ENCODE measurements at regions not wholly inside any gene's neighbourhood (a gene's known extent, or its start where the extent isn't known, plus 50 kb on each side); places are given as distances from the start of the nearest gene placed in this dataset.

DNA sequence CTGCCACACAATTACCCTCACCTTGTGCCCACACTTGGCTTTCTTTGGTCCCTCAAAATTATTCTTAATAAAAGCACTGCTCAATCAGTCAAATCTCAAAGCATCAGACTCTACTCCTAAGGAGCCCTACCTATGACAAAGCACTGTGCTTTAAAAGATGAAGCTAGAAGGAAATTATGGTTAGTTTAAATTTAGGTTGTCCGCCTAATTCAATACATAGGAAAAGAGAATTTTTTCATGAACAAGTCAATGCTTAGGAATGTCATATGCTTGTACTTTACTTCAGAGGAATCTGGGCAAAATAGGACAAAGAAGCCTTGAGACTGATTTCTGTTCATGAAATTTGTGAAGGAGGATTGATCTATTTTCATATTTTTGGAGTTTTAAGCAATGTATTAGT is 726.4 kb upstream of the CDH2 start:
- FAIRE-seq = no peak

DNA sequence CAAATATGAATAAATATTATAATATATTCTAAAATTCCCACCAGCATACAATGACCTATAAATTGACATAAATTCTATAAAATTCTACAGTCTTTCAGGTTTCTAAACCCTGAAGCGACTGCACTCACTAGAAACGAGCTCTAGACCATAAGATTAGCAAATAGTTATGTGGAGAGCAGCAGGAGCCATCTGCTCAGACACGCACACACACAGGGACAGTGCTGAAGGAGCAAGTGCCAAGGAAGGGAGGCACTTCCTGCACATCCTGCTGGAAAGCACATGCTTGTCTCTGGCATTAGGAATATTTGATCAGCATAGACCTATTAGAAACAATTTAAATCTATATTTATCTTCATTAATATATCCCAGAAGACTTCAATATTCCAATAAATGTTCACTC is 713.9 kb upstream of the CDH2 start:
- no peak for FAIRE-seq

DNA sequence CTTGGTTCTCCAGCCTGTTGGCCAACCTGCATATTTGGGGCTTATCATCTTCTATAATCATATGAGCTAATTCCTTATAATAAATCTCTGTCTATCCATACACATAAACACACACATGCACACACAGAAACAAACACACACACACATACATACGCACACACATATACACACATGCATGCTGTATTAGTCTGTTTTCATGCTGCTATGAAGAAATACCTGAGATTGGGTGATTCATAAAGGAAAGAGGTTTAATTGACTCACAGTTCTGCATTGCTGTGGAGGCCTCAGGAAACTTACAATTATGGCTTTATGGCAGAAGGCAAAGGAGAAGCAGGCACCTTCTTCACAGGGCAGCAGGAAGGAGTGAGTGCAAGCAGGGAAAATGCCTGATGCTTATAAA is 707.4 kb upstream of the CDH2 start:
- FAIRE-seq = no peak

DNA sequence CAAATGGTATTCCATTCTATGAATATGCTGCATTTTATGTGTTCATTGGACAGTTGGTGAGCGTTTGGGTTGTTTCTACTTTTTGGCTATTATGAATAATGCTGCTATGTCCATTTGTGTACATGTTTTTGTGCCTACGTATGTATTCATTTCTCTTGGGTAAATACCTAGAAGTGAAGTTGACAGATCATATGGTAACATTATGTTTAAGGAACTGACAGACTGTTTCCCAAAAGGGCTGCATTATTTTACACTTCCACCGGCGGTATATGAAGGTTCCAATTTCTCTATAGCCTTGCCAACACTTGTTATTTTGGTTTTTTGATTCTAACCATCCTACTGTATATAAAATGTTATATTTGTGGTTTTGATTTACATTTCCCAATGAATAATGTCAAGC is 703.9 kb upstream of the CDH2 start:
- FAIRE-seq = no peak

DNA sequence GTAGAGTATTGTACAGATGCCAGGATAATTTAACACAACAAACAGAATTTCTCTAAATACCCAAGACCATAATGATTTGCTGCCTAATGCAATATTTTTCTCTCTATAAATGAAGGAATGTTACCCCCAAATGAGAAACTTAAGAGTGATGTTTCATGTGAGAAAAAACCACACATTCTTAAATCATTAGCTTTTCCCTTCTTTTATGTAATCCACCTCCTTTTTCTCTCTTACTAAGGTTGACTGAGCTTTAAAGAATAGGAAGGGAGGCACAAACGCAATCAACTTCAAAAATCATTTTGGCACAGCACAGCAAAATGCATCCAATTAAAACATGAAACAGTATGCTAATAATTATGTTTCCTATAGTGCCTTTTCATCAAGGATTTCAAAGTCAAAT is 698.1 kb upstream of the CDH2 start:
- no peak for FAIRE-seq

DNA sequence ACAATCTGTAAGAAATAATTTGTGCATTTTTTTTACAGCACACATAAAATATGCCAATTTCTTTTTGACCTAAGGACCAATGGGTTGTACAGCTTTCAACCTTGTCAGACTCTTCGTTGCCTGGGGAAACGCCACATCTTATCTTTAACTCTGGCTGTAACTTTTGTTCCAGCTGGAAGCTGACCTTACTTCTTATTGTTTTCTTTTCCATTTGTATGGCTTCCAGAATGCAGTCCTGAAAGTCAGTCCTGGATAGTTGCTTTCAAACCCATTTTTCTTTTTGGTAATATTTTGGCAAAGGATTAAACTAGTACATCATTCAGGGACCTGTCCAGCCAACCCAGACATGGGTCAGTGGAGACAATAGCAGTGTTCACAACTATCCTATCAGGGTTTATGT is 686.5 kb upstream of the CDH2 start:
- no peak for FAIRE-seq

DNA sequence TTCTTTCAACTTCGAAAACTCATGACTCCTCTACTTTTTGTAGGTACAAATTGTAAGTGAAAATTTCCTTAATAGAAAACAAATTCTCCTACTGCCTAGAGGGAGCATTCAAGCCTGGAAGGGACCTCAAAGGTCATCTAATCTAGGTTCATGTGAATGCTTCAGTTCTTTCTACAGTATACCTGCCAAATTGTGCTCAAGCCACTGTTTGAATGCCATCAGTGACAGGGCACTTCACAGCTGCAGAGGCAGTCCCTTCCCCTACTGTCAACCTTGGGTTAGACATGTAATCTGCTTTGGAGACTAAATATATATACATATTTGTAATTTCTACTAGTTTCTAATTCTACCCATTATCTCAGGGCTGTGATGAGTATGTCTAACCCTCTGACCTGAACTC is 681.3 kb upstream of the CDH2 start:
- FAIRE-seq = no peak

DNA sequence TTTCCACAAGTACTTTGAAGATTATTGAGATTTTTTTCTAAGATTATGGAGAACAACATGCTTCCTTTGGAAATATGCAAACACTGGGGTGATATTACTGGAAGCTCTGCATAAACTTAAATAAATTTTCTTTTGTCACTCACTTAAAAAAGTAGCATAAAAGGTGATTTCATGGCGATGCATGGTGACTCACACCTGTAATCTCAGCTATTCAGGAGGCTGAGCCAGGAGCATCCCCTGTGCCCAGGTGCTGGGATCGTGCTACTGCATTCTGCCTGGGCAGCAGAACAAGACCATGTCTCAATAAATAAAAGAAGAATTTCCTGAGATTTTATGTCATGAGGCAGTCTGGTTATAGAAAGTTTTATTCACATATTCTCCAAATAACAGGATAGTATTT is 679.1 kb upstream of the CDH2 start:
- no peak for FAIRE-seq

DNA sequence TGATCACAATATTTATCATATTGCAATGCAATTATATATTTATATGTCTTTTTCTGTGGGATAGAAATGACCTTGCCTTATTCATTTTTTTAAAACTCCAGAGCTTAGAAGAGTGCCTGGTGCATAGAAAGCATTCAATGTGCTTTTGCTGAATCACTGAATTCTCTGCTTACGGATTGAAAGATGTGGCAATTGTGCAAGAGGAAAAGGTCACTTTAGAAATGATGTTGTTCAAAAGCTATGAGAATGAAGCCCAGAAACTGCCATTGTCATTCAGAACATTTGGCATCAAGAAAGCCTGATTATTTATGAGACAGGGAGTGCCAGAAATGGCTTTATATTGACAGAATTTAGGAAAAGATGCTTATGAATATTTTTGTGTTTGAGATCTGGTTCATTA is 678.6 kb upstream of the CDH2 start:
- FAIRE-seq = no peak

DNA sequence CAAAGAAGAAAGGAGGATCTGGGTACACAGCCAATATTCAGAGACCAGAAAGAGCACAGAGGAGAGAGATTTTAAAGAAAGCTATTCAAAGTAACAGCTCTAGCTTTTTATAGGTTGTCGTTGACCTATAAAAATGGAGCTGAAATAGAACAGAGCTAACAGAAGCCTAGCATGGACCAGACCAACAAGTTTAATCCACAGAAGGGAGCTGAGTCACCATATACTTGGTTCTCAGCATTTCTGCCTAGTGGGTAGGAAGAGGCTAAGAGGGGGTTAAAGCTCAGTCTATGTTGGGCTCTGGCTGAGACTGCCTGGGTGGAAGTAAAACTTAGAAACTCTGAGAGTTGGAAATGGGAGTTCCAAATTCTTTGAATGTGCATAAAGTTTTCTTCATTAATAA is 678.0 kb upstream of the CDH2 start:
- no peak for FAIRE-seq

DNA sequence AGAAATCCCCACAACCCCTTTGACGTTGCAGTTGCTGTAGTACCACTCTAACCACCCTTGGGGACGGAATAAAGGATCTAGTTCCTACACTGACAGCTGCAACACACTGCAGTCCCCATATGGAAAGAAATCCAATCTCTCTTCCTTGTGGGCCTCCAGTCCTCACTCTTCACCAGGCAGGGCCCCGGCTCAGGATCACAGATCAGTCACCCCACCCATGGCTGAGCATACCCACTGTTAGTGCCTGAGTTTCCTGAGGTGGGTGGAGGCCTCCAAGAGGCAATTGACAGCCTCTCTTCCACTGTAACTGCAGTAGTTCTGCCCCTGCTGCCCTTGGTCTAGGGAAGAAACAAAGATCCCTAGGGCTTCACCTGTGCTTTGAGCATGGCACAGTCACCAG is 670.0 kb upstream of the CDH2 start:
- FAIRE-seq = no peak

DNA sequence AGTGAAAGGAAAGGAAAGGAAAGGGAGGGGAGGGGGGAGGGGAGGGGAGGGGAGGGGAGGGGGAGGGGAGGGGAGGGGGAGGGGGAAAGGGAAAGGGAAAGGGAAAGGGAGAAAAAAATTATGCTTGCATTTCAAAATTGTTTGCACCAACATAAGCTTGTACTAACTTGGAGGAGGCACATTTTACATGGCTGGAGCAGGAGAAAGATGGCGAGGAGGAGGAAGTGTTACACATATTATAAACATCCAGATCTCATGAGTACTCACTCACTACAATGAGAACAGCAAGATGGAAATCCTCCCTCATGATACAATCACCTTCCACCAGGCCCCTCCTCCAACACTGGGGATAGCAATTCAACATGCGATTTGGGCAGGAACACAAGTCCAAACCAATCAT is 660.2 kb upstream of the CDH2 start:
- FAIRE-seq = no peak

DNA sequence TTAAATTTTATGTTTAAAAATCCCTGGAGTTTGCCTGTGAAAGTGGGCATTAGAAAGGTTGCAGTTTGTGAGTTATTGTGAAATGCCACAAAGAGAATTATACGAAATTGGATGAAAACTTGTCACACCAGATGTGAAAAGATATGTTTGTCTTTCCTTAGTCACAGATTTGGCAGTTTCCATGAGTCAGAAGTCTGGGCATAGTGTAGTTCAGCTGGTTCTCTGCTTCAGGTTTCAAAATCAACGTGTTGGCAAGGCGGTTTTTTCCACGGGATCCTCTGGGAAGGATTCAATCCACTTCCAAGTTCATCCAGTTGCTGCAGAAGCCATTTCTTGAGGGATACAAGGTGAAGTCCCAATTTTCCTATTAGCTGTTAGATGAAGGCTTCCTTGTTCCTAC is 658.0 kb upstream of the CDH2 start:
- FAIRE-seq = no peak

DNA sequence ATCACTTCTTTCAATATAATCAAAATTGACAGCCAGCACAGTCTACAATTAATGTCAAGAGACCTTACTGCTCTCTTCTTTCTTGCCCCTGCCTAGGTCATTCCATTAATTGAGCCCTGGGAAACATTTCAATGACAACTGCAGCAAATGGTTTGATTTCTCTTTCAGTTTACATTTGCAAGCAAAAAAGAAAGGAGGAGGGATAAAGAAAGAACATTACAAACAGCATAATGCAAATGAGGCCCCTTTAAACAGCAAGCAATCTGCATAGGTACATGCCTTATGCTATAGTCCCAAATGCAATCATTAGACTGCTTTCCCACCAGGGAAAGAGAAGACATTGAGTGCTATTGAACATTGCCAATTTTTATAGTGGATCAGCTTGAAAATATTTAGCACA is 655.0 kb upstream of the CDH2 start:
- FAIRE-seq = no peak

DNA sequence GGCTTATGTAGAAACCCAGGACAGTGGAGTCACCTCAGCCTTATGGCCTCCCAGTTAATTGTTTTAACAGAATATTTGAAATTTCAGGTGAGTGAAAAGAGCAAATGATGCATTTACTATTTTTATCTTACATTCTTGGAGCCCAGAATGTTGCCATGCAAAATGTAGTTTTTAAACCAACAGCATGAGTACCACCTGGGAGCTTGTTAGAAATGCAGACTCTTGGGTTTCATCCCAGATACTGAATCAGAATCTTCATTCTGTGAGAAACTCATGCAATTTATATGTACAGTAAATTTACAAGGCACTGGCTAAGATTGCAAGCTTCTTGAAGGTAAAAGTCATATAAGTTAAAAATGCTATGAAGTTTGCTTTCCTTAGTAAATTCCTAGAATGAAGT is 654.5 kb upstream of the CDH2 start:
- no peak for FAIRE-seq

DNA sequence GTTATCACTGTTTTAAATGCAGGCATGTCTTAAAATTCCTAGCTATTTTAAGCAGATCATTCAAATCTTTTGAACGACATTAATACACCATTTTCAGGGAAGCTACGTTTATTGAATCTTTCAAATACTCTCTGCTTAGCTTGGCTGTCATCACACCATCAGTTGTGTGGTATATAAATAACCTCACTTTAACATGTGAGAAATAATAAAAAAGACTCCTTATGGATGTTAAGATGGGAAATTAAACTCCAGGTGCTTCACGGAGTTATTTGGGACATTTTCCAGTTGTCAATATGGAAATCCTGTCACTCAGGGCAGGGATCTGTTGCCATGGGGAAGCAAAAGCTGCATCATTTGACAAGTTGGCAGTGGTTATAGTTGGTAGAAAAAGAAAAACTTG is 649.2 kb upstream of the CDH2 start:
- FAIRE-seq = no peak

DNA sequence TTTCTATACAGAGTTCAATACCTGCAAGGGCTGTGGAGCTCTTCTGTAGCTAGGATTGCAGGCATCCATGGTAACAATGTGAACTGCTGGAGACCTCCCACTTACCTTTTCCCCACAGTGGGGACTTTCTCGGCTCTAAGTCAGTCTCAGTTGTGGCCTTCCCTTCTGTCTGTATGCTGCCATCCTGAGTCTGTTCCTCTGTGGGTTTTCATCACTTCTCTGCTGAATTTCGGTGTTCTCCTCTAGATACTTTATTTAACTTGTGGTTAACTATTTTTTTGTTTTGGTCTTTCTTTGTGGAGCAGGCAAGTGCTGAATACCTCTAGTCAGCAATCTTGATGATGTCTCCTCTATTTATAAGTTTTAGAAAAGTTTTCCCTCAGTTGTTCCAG is 647.2 kb upstream of the CDH2 start:
- FAIRE-seq = no peak

DNA sequence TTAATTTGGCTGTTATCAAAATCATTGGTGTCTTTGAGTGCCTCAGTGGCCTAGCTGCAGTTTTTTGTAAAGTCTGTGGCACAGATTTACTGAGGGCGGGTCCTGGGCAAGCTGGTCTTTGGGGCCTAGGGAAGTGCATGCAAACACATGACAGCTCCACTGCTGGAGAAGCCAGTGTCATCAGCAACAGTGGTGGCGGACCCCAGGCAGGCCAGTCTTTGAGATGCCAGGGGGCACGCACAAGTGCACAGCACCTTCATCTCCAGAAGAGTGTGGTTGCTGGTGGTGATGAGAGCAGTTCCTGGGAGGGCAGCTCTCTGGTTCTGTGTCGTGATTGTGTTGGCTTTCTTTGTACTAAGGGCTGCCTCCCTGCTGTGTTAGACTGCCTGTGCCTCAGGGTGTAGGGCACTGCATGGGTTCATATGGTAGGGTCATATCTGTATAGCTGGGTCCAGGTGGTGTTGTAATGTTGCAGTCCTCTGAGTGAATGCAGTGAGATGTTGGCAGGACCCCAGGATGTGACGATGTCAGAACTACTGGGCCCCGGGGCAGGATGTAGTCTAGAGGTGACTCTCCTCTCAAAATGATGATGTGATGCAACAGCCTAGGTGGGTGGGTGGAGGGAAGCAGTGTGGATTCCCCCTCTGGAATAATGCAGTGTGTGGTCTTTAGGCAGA is 646.7 kb upstream of the CDH2 start:
- FAIRE-seq = no peak

DNA sequence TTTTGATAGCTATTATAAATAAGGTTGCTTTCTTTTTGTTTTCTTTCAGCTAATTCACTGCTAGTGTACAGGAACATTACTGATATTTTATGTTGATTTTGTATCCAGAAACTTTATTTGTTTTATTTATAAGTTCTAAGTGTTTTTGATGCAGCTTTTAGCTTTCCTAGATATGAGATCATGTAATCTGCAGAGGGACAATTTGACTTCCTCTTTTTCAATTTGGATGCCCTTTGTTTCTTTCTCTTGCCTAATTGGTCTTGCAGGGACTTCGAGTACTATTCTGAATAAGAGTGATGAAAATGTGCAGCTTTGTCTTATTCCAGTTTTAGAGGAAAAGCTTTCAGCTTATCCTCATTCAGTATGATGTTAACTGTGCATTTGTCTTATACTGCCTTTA is 643.4 kb upstream of the CDH2 start:
- no peak for FAIRE-seq

DNA sequence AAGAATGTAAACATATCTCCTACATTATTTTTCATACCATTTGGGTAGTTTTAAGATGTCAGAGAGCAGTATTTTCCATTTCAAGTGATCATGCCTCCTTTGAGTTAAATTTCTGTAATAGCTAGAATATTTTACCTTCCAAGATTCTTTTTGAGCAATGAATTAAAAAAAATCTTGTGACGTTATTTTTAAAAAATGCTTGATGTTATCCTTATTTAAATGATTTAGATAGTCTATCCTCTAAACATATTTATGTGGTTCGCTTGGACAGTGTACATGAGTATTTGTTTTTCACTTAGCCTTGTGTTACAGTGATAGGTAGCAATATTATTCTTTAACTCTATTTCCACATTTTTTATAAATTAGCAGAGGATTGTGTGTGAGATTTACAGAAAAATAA is 639.2 kb upstream of the CDH2 start:
- no peak for FAIRE-seq

DNA sequence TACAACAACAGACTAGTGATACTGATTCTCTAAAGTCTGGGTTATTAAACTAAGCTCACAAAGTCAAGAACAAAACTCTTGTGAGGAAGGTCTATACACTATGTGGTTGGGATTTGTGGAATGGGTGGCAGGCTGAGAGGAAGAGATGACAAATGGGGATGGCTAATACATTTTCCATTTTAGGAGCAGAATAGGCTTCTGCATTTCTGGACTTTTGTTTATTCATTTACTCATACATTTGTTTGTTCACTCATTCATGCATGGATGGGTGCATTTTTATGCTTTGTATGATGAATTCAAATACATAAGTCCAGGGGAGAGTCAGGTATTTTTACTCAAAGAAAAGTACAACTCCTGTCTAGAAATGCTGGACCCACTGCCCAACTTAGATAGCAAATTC is 637.4 kb upstream of the CDH2 start:
- FAIRE-seq = no peak

DNA sequence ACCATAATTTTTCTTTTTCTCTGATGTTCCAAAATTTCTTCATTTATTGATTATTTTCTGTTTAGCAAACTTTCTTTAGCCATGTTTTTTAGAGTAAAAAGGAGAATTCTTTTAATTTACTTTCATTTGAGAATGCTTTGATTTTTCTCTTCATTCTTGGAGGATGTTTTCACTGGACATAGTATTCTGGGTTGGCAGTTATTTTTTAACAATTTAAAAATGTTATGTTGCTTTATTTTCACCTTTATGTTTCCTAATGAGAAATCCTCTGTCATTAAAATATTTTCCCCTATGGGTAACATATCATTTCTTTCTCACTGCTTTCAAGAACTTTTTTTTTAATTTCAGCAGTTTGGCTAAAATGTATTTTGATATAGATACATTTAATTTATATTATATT is 631.4 kb upstream of the CDH2 start:
- FAIRE-seq = no peak

DNA sequence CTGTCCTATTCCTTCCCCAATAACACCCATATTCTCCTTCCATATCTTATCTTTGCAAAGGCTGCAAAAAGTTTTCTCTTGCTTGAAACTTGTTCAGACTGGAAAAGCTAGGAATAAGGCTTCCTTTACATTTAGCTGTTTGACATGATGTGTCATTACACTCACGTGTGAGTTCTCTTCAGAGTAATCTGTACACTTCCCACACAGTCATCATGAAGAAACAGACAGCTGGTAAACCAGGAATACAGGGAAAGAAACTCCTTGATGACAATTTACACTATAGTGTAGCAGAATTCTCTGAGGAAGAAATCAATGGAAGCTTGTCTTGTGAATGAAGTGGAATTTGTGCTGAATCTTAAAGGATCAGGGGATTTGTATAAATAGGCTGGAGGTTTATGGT is 628.6 kb upstream of the CDH2 start:
- FAIRE-seq = no peak

DNA sequence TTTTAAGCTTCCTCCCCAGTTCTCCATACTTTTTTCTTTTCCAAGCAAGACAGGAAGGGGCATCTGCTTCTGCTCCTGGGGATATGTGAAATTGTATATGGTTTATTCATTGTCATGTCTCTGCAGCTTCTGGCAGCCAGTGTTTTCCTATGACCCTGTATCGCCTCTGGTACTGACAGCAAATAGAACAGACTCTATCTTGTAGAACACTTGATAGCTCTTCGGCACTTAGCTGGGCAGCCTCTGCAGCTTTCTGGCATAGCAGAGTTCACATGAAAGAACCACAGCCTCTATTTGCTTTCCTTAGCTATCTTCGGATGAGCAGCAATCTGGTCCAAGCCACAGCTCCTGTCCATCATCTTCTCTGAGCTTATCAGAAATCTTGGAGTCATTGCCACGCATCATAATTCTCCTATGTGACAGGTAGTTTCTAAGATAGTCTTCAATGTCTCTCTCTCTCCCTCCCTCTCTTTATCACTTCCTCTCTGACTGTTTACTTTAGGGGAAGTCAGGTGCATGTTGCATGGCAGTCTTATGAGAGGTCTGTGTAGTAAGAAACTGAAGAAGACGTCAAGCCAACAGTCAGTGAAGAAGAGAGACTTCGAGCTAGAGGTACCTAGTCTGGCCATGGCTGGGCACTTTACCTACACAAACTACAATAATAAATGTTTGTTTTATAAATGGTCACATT is 627.7 kb upstream of the CDH2 start:
- FAIRE-seq = no peak

DNA sequence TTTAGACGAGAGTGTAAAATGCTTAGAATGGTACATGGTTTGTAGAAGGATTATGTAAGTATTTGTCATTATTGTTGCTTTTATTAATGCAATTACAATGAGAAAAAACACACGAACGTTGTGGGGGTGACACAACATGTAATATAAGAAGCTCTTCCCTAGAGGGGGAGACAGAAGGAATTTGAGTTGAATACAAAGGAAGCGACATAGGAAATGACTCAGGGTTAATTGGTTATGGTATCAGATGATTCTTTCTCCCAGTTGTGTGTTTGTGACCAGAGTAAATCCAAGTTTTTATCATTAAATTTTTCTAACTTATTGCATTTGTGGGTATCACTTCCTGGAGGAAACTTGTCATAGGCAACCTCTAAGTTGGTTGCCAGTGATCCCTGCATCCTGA is 625.6 kb upstream of the CDH2 start:
- no peak for FAIRE-seq
